B cell (primary cell): ENCODE measurements at regions not wholly inside any gene's neighbourhood (a gene's known extent, or its start where the extent isn't known, plus 50 kb on each side); places are given as distances from the start of the nearest gene placed in this dataset.

Experiments used
- ATAC-seq: fragments of 200-7000 bp; cut with Tn5 transposase; one replicate; pipeline ENCODE4 v1.10.0; 2021; ENCODE audit warnings: low read depth, mild to moderate bottlenecking, moderate number of reproducible peaks, moderate library complexity
- CTCF ChIA-PET: fragments of 350-600 bp; sonication (Branson Sonifier 250); formaldehyde crosslinking; loops from one replicate; lab custom pipeline; 2021; ENCODE audit warnings: antibody characterized with exemption, inconsistent platforms; lab: Charles Lee
- POLR2A ChIA-PET: fragments of 350-600 bp; sonication (Branson Sonifier 250); formaldehyde crosslinking; loops from one replicate; lab custom pipeline; 2021; ENCODE audit warnings: antibody characterized with exemption; lab: Charles Lee
- DNase-seq: peaks from one replicate; pipeline ENCODE4 v3.0.0; 2013
- H2AFZ ChIP-seq: 2 replicates; pipeline ENCODE4 v1.6.1; 2012; ENCODE audit warnings: mild to moderate bottlenecking, low read depth, low read length; ENCODE audit not compliant: insufficient read depth, poor library complexity, severe bottlenecking
- H3K27ac ChIP-seq, 2 donors: 1 replicate in 1 of 2; 2 replicates in 1 of 2; pipeline ENCODE4 v1.5.1; 2012 to 2013; ENCODE audit warnings: low read length in 2 of 2, mild to moderate bottlenecking in 2 of 2, moderate library complexity in 1 of 2
- H3K27me3 ChIP-seq, 4 experiments: fragments of 200-600 bp in 1 of 4; sonication (generic) in 1 of 4; replicated peaks in 1 of 4; 1 replicate in 2 of 4; 2 replicates in 2 of 4; pipeline versions ENCODE4 v1.6.1 to v1.7.0; 2013 to 2016; ENCODE audit warnings: low read length in 3 of 4, mild to moderate bottlenecking in 2 of 4, mixed read lengths in 1 of 4, moderate library complexity in 1 of 4; ENCODE audit not compliant: insufficient read depth in 4 of 4, control insufficient read depth in 3 of 4; ENCODE audit errors: control extremely low read depth in 1 of 4
- H3K36me3 ChIP-seq, 2 experiments: replicated peaks in 1 of 2; 1 replicate in 1 of 2; 2 replicates in 1 of 2; pipeline versions ENCODE4 v1.6.1 to v1.7.1; 2013; ENCODE audit warnings: low read length in 1 of 2; ENCODE audit not compliant: insufficient read depth in 2 of 2, control insufficient read depth in 1 of 2; ENCODE audit errors: control extremely low read depth in 1 of 2, extremely low read depth in 1 of 2
- H3K4me1 ChIP-seq, 2 donors: fragments of 200-600 bp in 1 of 2; sonication (generic) in 1 of 2; 1 replicate in 1 of 2; 2 replicates in 1 of 2; pipeline versions ENCODE4 v1.5.1 to v1.6.1; 2013 to 2017; ENCODE audit warnings: low read length in 2 of 2; ENCODE audit not compliant: control insufficient read depth in 2 of 2, insufficient read depth in 2 of 2
- H3K4me2 ChIP-seq: replicated peaks from 2 replicates; pipeline ENCODE3; 2012; ENCODE audit warnings: mild to moderate bottlenecking, low read depth, low read length; ENCODE audit not compliant: poor library complexity, severe bottlenecking
- H3K4me3 ChIP-seq, 5 experiments: fragments of 200-600 bp in 1 of 5; sonication (generic) in 1 of 5; 1 replicate in 3 of 5; 2 replicates in 2 of 5; pipeline versions ENCODE4 v1.5.1 to v1.7.0; 2011 to 2016; ENCODE audit warnings: low read length in 4 of 5, mild to moderate bottlenecking in 4 of 5, low read depth in 2 of 5, control low read depth in 1 of 5, moderate library complexity in 1 of 5; ENCODE audit not compliant: insufficient read depth in 1 of 5; ENCODE audit errors: control extremely low read depth in 1 of 5, extremely low read depth in 1 of 5
- H3K79me2 ChIP-seq: fragments of 200-600 bp; sonication (generic); one replicate; pipeline ENCODE4 v1.6.0; 2016; ENCODE audit warnings: low read length; ENCODE audit not compliant: control insufficient read depth, insufficient read depth
- H3K9ac ChIP-seq: fragments of 200-600 bp; sonication (generic); 2 replicates; pipeline ENCODE4 v1.6.1; 2017; ENCODE audit warnings: mild to moderate bottlenecking, low read length, moderate library complexity
- H3K9me3 ChIP-seq, 3 donors: one replicate each; pipeline versions ENCODE4 v1.6.1 to v1.7.1; 2013; ENCODE audit warnings: low read length in 2 of 3; ENCODE audit not compliant: control insufficient read depth in 2 of 3, insufficient read depth in 1 of 3; ENCODE audit errors: control extremely low read depth in 1 of 3
- H4K20me1 ChIP-seq: 2 replicates; pipeline ENCODE4 v1.6.0; 2012; ENCODE audit warnings: mild to moderate bottlenecking, low read length; ENCODE audit not compliant: insufficient read depth, control insufficient read depth, poor library complexity, severe bottlenecking
- H3K27ac Mint-ChIP-seq: one replicate; pipeline ENCODE4 v1.8.0; 2021; ENCODE audit warnings: mixed read lengths
- H3K27me3 Mint-ChIP-seq: one replicate; pipeline ENCODE4 v1.8.0; 2021; ENCODE audit warnings: mixed read lengths
- H3K4me1 Mint-ChIP-seq: one replicate; pipeline ENCODE4 v1.8.0; 2021; ENCODE audit warnings: mixed read lengths
- H3K4me3 Mint-ChIP-seq: one replicate; pipeline ENCODE4 v1.8.0; 2021; ENCODE audit warnings: mixed read lengths
- H3K9me3 Mint-ChIP-seq: one replicate; pipeline ENCODE4 v1.8.0; 2022; ENCODE audit warnings: mixed read lengths; ENCODE audit not compliant: insufficient read depth
- CTCF ChIP-seq: fragments of 200-600 bp; IDR thresholded peaks from one replicate; pipeline ENCODE4 v1.8.0; 2022; ENCODE audit warnings: antibody characterized with exemption, mild to moderate bottlenecking
- EZH2 ChIP-seq: IDR thresholded peaks from 2 replicates; pipeline ENCODE4 v1.6.1; 2012; ENCODE audit warnings: borderline replicate concordance, low read depth, mild to moderate bottlenecking, moderate library complexity, low read length; ENCODE audit not compliant: insufficient read depth, poor library complexity, severe bottlenecking
- WGBS: methylation state at CpG from one replicate; pipeline ENCODE4 v1.1.5; 2013; ENCODE audit warnings: missing lambda C conversion rate; ENCODE audit not compliant: insufficient coverage; 5-methylcytosine and 5-hydroxymethylcytosine counted together
- intact Hi-C: fragments of 100-400 bp; cut with micrococcal nuclease; formaldehyde crosslinking; loops from one replicate; pipeline ENCODE4 v1.10.0; 2022

GRCh38 chr9:29556746-29557145, 1983.5 kb upstream of the C9orf72 start:
- ATAC-seq (no peak), DNase-seq (no peak)
- no peaks in the 10 kb centered on the region for H3K79me2 ChIP-seq
- no peaks in the 10 kb centered on the region for H3K4me1 ChIP-seq
- ChIA-PET CTCF (no interaction called here), POLR2A (no interaction called here)
- H3K9ac ChIP-seq: no peak overlapping the region
- H3K27ac Mint-ChIP-seq: no peak overlapping the region
- no peaks in the 10 kb centered on the region for H3K36me3 ChIP-seq
- H3K27me3 Mint-ChIP-seq: no peaks in the 10 kb centered on the region
- intact Hi-C loops: no loop called here
- H3K4me2 ChIP-seq: no peak overlapping the region
- no peaks in the 10 kb centered on the region for H3K9me3 ChIP-seq
- H3K4me3 ChIP-seq: no peak overlapping the region
- H2AFZ ChIP-seq: no peak overlapping the region
- H3K4me3 Mint-ChIP-seq: no peak overlapping the region
- no CpG with 5 or more reads among the region's 2 CpGs for WGBS
- no peaks in the 10 kb centered on the region for H3K4me1 Mint-ChIP-seq
- H3K27ac ChIP-seq: no peak overlapping the region
- H3K9me3 Mint-ChIP-seq: no peaks in the 10 kb centered on the region
- no peaks in the 10 kb centered on the region for H3K27me3 ChIP-seq
- no peaks in the 10 kb centered on the region for H4K20me1 ChIP-seq
- TF ChIP-seq EZH2 (no peak), CTCF (no peak)

GRCh38 chr9:29564564-29564963, 1991.3 kb upstream of the C9orf72 start:
- POLR2A ChIA-PET: no interaction called here
- intact Hi-C loops: no loop called here

More at GRCh38 chr9:29564564-29564963, 1991.3 kb upstream of the C9orf72 start:
- H3K36me3 ChIP-seq: no peaks in the 10 kb centered on the region
- Mint-ChIP-seq H3K4me3 (no peak overlapping the region), H3K27ac (no peak overlapping the region), H3K4me1 (no peaks in the 10 kb centered on the region), H3K9me3 (no peaks in the 10 kb centered on the region), H3K27me3 (no peaks in the 10 kb centered on the region)
- no peaks in the 10 kb centered on the region for H3K79me2 ChIP-seq
- WGBS: no CpG with 5 or more reads among the region's 1 CpG
- no peak overlapping the region for H2AFZ ChIP-seq
- CTCF ChIA-PET: no interaction called here
- DNase-seq (no peak), ATAC-seq (no peak)
- no peak overlapping the region for H3K4me3 ChIP-seq
- H4K20me1 ChIP-seq: no peaks in the 10 kb centered on the region
- H3K27ac ChIP-seq: no peak overlapping the region
- TF ChIP-seq CTCF (no peak), EZH2 (no peak)
- no peaks in the 10 kb centered on the region for H3K9me3 ChIP-seq
- H3K9ac ChIP-seq: no peak overlapping the region
- H3K27me3 ChIP-seq: no peaks in the 10 kb centered on the region
- H3K4me2 ChIP-seq: no peak overlapping the region
- no peaks in the 10 kb centered on the region for H3K4me1 ChIP-seq
